Pancreas (tissue), 10 donors: ENCODE measurements at regions not wholly inside any gene's neighbourhood (a gene's known extent, or its start where the extent isn't known, plus 50 kb on each side); places are given as distances from the start of the nearest gene placed in this dataset.

Experiments
- ATAC-seq, 4 donors: fragments of 200-7000 bp; cut with Tn5 transposase; one replicate each; pipeline versions ENCODE4 v1.8.0 to v1.9.1; 2020; ENCODE audit warnings: mild to moderate bottlenecking in 4 of 4, moderate library complexity in 4 of 4
- DNase-seq, 6 donors: peaks; one replicate each; pipeline ENCODE4 v3.0.0-alpha.2; 2020
- FAIRE-seq: peaks from 2 replicates; lab custom pipeline; 2012; peaks lifted over from hg19 to GRCh38; lab: Jason Lieb, UNC
- H3K27ac ChIP-seq, 4 donors: fragments of 200-600 bp; sonication (generic); 1 replicate in 3 of 4; 2 replicates in 1 of 4; pipeline versions ENCODE4 v1.5.0 to v1.8.0; 2020
- H3K27me3 ChIP-seq, 4 donors: fragments of 200-600 bp; one replicate each; pipeline ENCODE4 v1.8.0; 2021
- H3K36me3 ChIP-seq, 3 donors: fragments of 200-600 bp; sonication (generic) in 1 of 3; one replicate each; pipeline versions ENCODE4 v1.5.0 to v1.8.0; 2020 to 2021
- H3K4me1 ChIP-seq, 3 donors: fragments of 200-600 bp; one replicate each; pipeline ENCODE4 v1.8.0; 2021
- H3K4me3 ChIP-seq, 4 donors: fragments of 200-600 bp; sonication (generic) in 2 of 4; one replicate each; pipeline versions ENCODE4 v1.5.0 to v1.8.0; 2020 to 2021
- H3K9me3 ChIP-seq, 4 donors: fragments of 200-600 bp; one replicate each; pipeline ENCODE4 v1.8.0; 2021
- CTCF ChIP-seq, 4 donors: fragments of 200-600 bp; sonication (generic) in 3 of 4; IDR thresholded peaks; one replicate each; pipeline versions ENCODE4 v1.5.0 to v1.8.0; 2021; ENCODE audit warnings: antibody characterized with exemption in 4 of 4
- WGBS, 2 donors: extraction: QIAGEN DNeasy Blood & Tissue Kit; methylation state at CpG; one replicate each; pipeline ENCODE4 v1.1.7; 2013; 5-methylcytosine and 5-hydroxymethylcytosine counted together
- intact Hi-C, 3 donors: fragments of 100-400 bp; cut with DNase I; formaldehyde crosslinking; loops; one replicate each; pipeline versions ENCODE4 v1.11.1 to v1.14.2; 2022
- donor health status: healthy with polysubstance abuse.
- donor health status: DM: no; HTN: no; CAD: no; lungs with moderate emphysema.
- donor health status: DM: no; HTN: no; CAD: no.
- donor health status: control.
- donor health status: control.
- donor health status: Bipolar disorder and iron deficiency.
- donor health status: DM: yes; HTN: yes; CAD: no.
- donor health status: DM: no; HTN: no; CAD: no.
- donor health status: DM: no; HTN: no; CAD: no.
- donor health status: DM: yes; HTN: yes; CAD: no.

GRCh38 chr3:187871204-187871591 is 125.9 kb upstream of the BCL6 start:
- ATAC-seq: no peak
- Histone ChIP-seq H3K36me3 (no peaks in the 10 kb centered on the region), H3K4me3 (no peak overlapping the region), H3K27me3 (no peaks in the 10 kb centered on the region), H3K27ac (no peak overlapping the region), H3K9me3 (no peaks in the 10 kb centered on the region), H3K4me1 (no peaks in the 10 kb centered on the region)
- no peak for DNase-seq
- TF ChIP-seq CTCF (IDR thresholded peaks at IDR 0.05): no peak
- no peak for FAIRE-seq
- intact Hi-C loops: no loop called here

- intact Hi-C loops: no loop called here
- DNase-seq (no peak), FAIRE-seq (no peak), ATAC-seq (no peak)
- WGBS, 2 donors: 88 to 93% methylated on average over 1 of the region's 1 CpG
- Histone ChIP-seq H3K4me1 (no peaks in the 10 kb centered on the region), H3K27ac (no peak overlapping the region), H3K9me3 (no peaks in the 10 kb centered on the region), H3K36me3 (no peaks in the 10 kb centered on the region), H3K4me3 (no peak overlapping the region), H3K27me3 (no peaks in the 10 kb centered on the region)
- no peak for TF ChIP-seq CTCF (IDR thresholded peaks at IDR 0.05)
These were observed 126.6 kb upstream of the BCL6 start for GRCh38 chr3:187871848-187872247.

- Histone ChIP-seq H3K36me3 (no peaks in the 10 kb centered on the region), H3K27me3 (no peaks in the 10 kb centered on the region), H3K4me1 (peaks cover 0 to 2% (median 0%) of the 10 kb centered on the region in 3 donors), H3K9me3 (no peaks in the 10 kb centered on the region), H3K27ac (no peak overlapping the region), H3K4me3 (no peak overlapping the region)
- intact Hi-C loops: no loop called here
- WGBS, 2 donors: 63% methylated on average over 1 of the region's 1 CpG
- TF ChIP-seq CTCF (IDR thresholded peaks at IDR 0.05): no peak
- no peak for ATAC-seq
- no peak for DNase-seq
- FAIRE-seq: no peak
These were observed 128.6 kb upstream of the BCL6 start for GRCh38 chr3:187873843-187874242.

- Histone ChIP-seq H3K4me3 (no peak overlapping the region), H3K4me1 (peaks cover 0 to 7% (median 0%) of the 10 kb centered on the region in 3 donors), H3K27me3 (no peaks in the 10 kb centered on the region), H3K27ac (no peak overlapping the region), H3K9me3 (no peaks in the 10 kb centered on the region), H3K36me3 (no peaks in the 10 kb centered on the region)
- ATAC-seq: no peak
- 82 to 90% methylated on average over 4 of the region's 4 CpGs for WGBS, 2 donors
- TF ChIP-seq CTCF (IDR thresholded peaks at IDR 0.05): no peak
- FAIRE-seq: no peak
- no peak for DNase-seq
- intact Hi-C loops: no loop called here
These were observed 130.6 kb upstream of the BCL6 start for GRCh38 chr3:187875863-187876262.

- Histone ChIP-seq H3K27me3 (no peaks in the 10 kb centered on the region), H3K4me1 (peaks cover 0 to 7% (median 0%) of the 10 kb centered on the region in 3 donors), H3K27ac (no peak overlapping the region), H3K4me3 (no peak overlapping the region), H3K9me3 (no peaks in the 10 kb centered on the region), H3K36me3 (no peaks in the 10 kb centered on the region)
- WGBS, 2 donors: 75 to 83% methylated on average over 4 of the region's 4 CpGs
- TF ChIP-seq CTCF (IDR thresholded peaks at IDR 0.05): no peak
- intact Hi-C loops: no loop called here
- FAIRE-seq (no peak), ATAC-seq (peak in 3 of 4 donors; percentile 43 to 53 (median 47)), DNase-seq (no peak)
These were observed 133.7 kb upstream of the BCL6 start for GRCh38 chr3:187878772-187879518.
